Epithelial cell of esophagus (primary cell): ENCODE measurements at regions not wholly inside any gene's neighbourhood (a gene's known extent, or its start where the extent isn't known, plus 50 kb on each side); places are given as distances from the start of the nearest gene placed in this dataset.

ENCODE experiments used
- DNase-seq: peaks from one replicate; pipeline ENCODE4 v3.0.0; 2010; ENCODE audit warnings: low read depth
- H3K4me3 ChIP-seq: 2 replicates; pipeline ENCODE4 v1.5.1; 2011; ENCODE audit warnings: mild to moderate bottlenecking, low read length, control low read depth
- CTCF ChIP-seq: IDR thresholded peaks from 2 replicates; pipeline ENCODE4 v1.5.1; 2011; ENCODE audit warnings: low read depth, mild to moderate bottlenecking, low read length, control low read depth, inconsistent platforms; ENCODE audit not compliant: insufficient read depth; ENCODE audit errors: missing control alignments

DNA sequence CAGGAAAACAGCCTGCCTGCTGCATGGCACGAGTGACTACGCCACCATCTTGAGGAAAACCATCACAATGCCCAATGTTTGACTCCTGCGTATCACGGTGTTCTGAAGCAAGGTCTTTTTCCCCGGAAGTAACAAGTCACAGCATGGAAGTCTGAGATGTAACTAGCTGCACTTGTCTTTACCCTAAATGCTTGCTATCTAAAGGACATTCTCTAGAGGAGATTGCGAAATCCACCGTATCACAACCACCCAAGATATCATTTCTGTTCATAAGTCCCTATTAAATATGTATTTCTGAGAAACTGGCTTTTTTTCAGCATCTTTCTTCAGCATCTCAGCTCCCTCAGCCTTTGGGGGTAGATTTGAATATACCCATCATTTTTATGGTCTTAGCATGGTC lies 1565.1 kb downstream of the ARAP2 start:
- no peak for TF ChIP-seq CTCF
- DNase-seq = no peak
- H3K4me3 ChIP-seq = no peak overlapping the region

DNA sequence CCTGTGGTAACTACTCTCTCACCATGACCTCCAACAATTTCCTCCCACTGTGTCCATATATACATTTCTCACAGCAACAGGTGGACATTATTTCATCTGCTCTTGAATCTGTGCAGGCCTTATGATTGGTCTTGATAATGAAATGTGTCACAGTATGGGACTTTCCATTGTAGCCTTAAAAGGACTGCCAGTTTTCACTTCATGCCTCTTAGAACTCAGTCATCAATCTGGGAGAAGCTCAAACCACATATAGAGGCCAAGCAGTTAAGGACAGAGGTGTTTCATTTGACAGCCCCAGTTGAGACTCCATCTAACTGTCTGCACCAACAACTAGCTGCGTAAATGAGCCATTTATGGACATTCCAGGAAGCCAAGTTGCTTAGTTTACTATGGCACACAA lies 1534.8 kb downstream of the ARAP2 start:
- TF ChIP-seq CTCF = no peak

DNA sequence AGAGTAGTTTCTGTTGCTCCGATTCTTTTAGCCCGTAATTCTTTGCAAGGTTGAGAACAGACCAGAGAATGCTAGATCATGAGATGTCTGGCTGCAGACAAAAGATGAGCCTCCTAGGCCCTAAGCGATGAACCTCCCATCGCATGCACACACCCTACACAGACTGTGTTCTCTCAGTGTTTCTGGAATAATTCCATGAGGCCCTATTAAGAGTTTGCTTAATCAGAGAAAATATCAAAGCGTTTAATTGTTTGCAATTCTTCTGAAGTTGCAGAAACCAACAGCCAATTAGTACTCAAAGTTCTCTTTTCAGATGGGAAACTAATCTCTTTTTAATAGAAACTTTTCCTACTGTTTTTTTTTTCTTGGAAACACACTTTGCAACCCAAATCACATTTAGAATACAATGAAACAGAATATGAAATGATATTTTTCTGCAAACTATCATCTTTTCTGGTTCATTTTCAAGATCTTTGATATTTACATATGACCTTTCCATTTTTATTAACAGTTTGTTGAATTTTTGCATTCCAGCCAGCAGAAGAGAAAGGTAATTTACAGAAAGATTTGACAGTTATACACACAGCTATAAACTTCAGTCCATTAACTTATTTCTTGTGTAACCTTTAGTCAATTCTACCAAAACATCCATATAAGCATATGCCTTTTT lies 1525.6 kb downstream of the ARAP2 start:
- no peak for TF ChIP-seq CTCF
- DNase-seq = no peak
- H3K4me3 ChIP-seq = no peak overlapping the region

More for the DNA sequence above, 1534.8 kb downstream of the ARAP2 start:
- no peak for DNase-seq
- no peak overlapping the region for H3K4me3 ChIP-seq

GRCh38 chr4:34720571-34720970 lies 1523.7 kb downstream of the ARAP2 start:
- DNase-seq = peak; percentile 56
- TF ChIP-seq CTCF = peak; percentile 68
- H3K4me3 ChIP-seq = no peak overlapping the region

GRCh38 chr4:34721835-34722234 lies 1522.5 kb downstream of the ARAP2 start:
- no peak for TF ChIP-seq CTCF
- H3K4me3 ChIP-seq = no peak overlapping the region
- peak; percentile 31 for DNase-seq

GRCh38 chr4:34723605-34724004 lies 1520.7 kb downstream of the ARAP2 start:
- H3K4me3 ChIP-seq = no peak overlapping the region
- no peak for TF ChIP-seq CTCF
- DNase-seq = no peak

DNA sequence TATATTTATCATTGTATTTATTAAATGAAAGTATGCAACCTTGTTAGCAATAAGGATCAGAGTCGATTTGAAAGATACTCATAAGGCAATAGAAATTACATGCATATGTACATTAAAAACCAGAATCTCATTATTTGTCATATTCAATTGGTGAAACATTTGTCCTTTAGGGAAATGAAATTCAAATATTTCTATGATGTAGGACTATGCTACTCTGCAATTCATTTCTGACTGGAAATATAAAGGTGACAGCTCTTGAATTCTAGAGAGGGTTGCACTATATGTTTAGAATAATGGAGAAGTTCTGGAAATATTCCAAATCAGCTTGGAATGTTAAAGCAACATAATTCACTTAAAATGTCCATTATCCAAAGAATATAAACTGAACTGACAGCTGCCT lies 1519.8 kb downstream of the ARAP2 start:
- H3K4me3 ChIP-seq = no peak overlapping the region
- no peak for TF ChIP-seq CTCF
- DNase-seq = no peak
